GM21526 (cell line): ENCODE measurements at regions not wholly inside any gene's neighbourhood (a gene's known extent, or its start where the extent isn't known, plus 50 kb on each side); places are given as distances from the start of the nearest gene placed in this dataset.

Experiments
- ATAC-seq: cut with Tn5 transposase; IDR thresholded peaks from one replicate; pipeline ENCODE4 v1.9.1; 2021; ENCODE audit warnings: moderate library complexity; ENCODE audit not compliant: unreplicated experiment, low FRiP score

GRCh38 chr2:144094408-144095151 lies 425.3 kb downstream of the ZEB2 start:
- ATAC-seq, result no peak

DNA sequence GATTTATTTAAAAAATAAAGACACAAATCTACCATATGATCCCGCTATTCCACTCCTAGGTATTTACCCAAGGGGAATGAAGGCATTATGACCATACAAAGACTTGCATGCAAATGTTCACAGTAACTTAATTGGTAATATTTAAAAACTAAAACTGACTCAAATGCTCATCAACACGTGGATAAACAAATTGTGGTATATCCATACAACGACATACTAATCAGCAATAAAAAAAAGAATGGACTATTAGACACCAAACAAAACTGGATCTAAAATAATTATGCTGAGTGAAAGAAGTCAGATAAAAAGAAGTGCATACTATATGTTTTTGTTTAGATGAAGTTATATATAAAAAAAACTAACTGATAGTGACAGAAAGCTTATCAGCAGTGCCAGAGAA lies 428.3 kb downstream of the ZEB2 start:
- no peak for ATAC-seq

- ATAC-seq, result no peak
These were observed 431.1 kb downstream of the ZEB2 start for GRCh38 chr2:144088863-144089262.

GRCh38 chr2:144086965-144087364 lies 433.0 kb downstream of the ZEB2 start:
- no peak for ATAC-seq

DNA sequence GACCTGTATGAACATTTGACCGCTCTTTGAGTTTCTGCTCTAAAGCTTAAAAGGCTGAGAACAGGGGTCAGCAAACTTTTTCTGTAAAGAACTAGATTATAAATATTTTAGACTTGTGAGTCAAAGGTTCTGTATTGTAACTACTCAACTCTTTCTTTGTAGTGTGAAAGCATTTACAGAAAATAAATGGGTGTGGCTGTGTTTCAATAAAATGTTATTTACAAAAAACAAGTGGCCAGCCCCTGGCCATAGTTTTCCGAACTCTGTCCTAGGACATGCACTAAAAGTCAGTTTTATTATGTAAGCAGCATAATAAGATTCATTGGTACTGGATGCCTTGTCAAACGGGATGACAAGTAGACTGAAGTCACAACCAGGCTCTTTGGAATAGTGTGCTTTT lies 434.9 kb downstream of the ZEB2 start:
- no peak for ATAC-seq

- no peak for ATAC-seq
These were observed 435.7 kb downstream of the ZEB2 start for GRCh38 chr2:144084114-144084661.

GRCh38 chr2:144083211-144083610 lies 436.7 kb downstream of the ZEB2 start:
- no peak for ATAC-seq

- ATAC-seq, result no peak
These were observed 437.1 kb downstream of the ZEB2 start for GRCh38 chr2:144082777-144083176.

- ATAC-seq, result no peak
These were observed 437.6 kb downstream of the ZEB2 start for GRCh38 chr2:144082327-144082726.

- no peak for ATAC-seq
These were observed 438.6 kb downstream of the ZEB2 start for GRCh38 chr2:144081272-144081671.

DNA sequence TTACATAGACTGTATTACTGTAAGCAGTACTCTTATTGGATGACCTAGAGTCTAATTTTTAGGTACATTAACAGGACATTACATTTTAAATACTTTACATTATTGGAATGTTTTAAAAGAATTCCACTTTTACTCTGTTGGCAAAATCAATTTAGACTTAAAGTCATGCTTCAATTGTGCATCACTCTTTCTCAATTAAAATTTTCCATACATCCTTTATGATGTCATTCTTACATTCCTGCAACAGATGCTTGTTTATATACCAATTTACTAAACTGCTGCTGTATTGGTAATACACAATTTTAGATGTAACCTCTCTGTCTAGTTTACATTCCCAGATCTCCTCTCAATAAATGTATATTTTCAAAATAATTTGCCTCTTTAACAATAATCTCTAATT lies 440.1 kb downstream of the ZEB2 start:
- ATAC-seq, result no peak

- ATAC-seq, result no peak
These were observed 440.9 kb downstream of the ZEB2 start for GRCh38 chr2:144078802-144079724.

GRCh38 chr2:144078106-144078505 lies 441.8 kb downstream of the ZEB2 start:
- ATAC-seq, result no peak

GRCh38 chr2:144074450-144074849 lies 445.5 kb downstream of the ZEB2 start:
- ATAC-seq, result no peak

GRCh38 chr2:144071461-144071860 lies 448.5 kb downstream of the ZEB2 start:
- ATAC-seq, result no peak

- no peak for ATAC-seq
These were observed 452.4 kb downstream of the ZEB2 start for GRCh38 chr2:144067506-144067905.

DNA sequence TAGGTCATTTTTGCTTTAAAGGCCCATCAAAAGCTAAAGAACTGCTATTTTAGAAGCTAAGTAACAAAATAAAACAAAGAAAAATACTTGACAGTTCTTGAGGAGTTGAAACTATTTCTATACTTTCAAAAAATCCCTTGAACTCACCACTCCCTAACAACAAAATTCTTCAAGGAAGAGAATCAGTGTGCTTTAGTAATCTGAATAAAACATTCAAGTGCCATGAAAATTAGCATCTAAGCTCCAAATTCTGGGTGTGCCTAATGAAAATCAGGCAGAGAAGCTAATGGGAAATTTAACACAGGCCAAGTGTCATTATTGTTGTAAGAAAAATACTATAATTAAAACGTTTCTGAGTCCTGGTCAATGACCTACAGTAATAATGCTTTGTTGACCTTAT lies 456.3 kb downstream of the ZEB2 start:
- no peak for ATAC-seq

DNA sequence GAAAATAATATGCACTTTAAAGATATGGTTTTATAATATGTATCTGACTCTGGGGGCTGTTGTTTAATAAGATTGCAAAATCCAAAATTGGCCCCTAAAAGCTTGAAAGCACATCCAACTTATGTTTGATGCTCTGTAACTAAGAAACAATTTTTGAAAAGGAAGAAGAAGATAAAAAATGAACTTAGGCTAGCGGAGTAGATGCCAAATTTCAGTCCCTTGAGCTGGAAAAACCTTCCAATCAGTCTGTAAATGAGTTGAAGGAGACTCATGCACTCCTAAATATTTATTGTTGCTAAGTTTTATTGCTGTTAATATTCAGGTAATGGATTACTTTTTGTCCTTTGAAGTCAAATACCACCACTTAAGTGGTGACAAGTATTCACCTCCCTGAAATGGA lies 465.0 kb downstream of the ZEB2 start:
- no peak for ATAC-seq

DNA sequence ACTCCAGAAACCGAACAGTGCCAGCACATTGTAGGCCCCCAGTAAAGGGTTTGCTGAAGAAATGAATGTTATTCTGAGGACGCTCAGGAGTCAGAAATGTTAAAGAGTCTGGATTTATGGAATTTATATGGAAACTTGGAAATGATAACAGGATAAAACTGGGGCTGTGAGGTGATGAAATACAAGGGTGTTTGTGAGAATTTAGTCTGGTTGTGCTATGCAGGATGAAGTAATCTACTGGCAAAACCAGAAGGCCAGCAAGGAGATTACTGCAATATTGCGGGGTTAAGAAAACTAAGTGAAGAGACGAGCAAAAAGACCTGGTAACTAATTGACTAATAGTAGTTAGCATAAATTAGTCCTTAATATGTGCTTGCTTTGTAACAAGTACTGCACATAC lies 467.8 kb downstream of the ZEB2 start:
- no peak for ATAC-seq

GRCh38 chr2:144049137-144049536 lies 470.8 kb downstream of the ZEB2 start:
- ATAC-seq, result no peak

DNA sequence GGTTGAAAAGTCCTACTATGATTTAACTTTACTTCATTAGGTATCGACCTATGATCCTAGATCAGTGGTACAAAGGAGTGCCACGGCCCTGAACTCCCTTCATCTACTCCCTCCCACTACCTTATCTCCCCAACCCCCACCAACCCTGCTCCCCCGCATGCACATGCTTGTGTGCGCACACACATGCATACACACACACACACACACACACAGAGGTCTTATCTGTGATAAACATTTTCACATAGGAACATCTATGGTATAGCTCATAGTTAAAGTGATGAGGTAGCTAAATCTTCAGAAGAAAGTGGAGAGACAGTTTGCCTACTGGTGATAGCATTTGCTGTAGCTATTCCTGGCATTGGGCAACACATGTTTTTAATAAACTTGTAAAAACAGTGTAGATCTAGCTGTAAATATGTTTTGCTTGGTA lies 471.3 kb downstream of the ZEB2 start:
- ATAC-seq, result no peak
